Activated CD4-positive, alpha-beta T cell treated with anti-CD3 and anti-CD28 coated beads, Interleukin-2, amount 50 U/mL, for 24 hours (primary cell): ENCODE measurements at regions not wholly inside any gene's neighbourhood (a gene's known extent, or its start where the extent isn't known, plus 50 kb on each side); places are given as distances from the start of the nearest gene placed in this dataset.
"Not testable (repeated sequence)": the region's sequence is repeated elsewhere in the genome, so short reads cannot be mapped to it uniquely, and the experiment has no call there.

Source experiments
- DNase-seq, 2 donors: peaks; one replicate each; pipeline ENCODE4 v3.0.0-alpha.2; 2020; ENCODE audit warnings: low read depth in 1 of 2, low spot score in 1 of 2

GRCh38 chr11:25488176-25488575, 843.8 kb upstream of the ANO3 start:
- DNase-seq: not testable (repeated sequence)

DNA sequence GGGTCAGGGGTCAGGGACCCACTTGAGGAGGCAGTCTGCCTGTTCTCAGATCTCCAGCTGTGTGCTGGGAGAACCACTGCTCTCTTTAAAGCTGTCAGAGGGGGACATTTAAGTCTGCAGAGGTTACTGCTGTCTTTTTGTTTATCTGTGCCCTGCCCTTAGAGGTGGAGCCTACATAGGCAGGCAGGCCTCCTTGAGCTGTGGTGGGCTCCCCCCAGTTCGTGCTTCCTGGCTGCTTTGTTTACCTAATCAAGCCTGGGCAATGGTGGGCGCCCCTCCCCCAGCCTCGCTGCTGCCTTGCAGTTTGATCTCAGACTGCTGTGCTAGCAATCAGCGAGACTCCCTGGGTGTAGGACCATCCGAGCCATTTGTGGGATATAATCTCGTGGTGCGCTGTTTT, 830.5 kb upstream of the ANO3 start:
- not testable (repeated sequence) for DNase-seq

DNA sequence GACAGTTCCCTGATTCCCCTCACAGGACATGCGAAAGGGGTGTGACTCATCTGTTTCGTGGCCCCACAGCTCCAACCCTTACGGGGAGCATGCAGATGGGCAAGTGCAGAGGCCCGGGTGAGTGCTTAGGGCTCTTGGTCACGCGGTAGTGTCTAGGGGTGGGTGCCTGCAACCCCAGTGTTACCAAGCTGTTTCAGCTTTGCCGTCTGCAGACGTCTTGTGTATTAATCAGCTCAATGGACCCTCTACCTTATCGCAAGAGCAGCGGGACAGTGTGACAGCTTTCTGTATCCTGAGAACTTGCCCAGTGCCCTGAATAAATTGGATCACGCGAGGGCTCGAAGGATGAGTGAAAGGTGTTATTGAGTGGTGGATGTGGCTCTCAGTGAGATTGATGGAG, 816.4 kb upstream of the ANO3 start:
- no peak for DNase-seq

DNA sequence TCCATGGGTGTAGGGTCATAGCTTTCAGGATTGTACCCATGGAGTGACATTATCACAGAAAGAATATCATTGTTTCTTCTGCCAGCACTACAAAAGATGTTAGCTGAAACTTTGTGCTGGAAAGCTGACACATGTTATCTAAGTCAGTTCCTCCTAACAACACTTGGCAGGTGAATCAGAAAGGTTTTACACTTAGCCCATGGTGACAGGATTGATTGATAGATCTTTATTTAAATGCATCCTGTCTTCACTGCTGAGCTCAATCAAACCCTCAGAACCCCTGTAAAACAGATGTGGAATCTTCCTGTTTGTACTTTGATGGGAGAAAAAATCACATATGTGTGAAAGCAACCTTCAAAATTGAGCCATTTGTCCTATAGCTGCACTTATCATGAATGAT, 811.5 kb upstream of the ANO3 start:
- no peak for DNase-seq

GRCh38 chr11:25527841-25528240, 804.1 kb upstream of the ANO3 start:
- DNase-seq: no peak

- no peak for DNase-seq
Measured at GRCh38 chr11:25529572-25529971, 802.4 kb upstream of the ANO3 start.

DNA sequence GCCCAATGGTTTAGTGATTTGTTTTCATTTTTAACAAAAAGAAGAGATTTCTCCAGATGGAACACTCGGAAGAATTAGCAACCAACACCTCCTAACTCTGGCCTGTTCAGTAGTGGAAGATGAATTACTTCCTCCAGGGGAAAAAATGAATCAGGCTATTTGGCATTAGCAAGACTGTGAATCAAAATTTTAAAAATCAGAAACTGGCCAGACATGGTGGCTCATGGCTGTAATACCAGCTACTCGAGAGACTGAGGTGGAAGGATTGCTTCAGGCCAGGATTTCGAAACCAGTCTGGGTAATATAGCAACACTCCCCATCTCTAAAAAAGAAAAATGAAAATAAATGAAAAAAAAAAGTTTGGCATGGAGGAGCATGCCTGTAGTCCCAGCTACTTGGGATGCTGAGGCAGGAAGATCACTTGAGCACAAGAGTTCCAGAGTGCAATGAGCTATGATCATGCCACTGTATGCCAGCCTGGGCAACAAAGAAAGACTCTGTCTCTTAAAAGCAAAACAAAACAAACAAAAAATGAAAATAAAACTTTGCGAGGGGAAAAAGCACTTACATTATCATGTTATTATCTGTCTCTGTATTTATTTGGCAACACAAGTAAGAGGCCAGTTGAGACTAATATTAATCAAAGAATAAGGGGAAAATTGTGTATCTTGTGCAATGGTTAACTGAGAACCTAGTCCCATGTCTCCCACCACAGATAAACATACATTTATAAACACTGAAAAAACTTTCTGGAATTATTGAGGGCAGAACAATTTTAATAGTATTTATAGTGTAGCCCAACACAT, 796.3 kb upstream of the ANO3 start:
- no peak for DNase-seq

- DNase-seq: no peak
Measured at GRCh38 chr11:25536289-25536688, 795.6 kb upstream of the ANO3 start.

DNA sequence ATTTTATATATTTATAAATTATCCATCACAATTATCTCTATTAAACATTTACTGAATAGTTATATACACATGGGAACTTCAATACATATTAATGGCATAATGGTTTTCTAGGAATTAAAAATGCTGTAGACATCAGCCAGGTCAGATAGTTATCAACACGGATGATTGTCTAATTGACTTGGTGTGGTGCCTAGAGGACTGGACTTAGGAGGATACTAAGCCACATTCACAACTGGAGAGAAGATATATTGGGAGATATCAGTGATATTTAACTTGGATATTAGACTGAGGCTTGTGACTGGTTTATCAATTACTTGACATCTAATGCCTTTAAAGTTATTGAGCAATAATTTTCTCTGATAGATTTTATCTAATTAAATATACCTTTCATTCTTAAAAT, 794.5 kb upstream of the ANO3 start:
- DNase-seq: no peak

GRCh38 chr11:25547292-25547691, 784.6 kb upstream of the ANO3 start:
- DNase-seq: no peak

DNA sequence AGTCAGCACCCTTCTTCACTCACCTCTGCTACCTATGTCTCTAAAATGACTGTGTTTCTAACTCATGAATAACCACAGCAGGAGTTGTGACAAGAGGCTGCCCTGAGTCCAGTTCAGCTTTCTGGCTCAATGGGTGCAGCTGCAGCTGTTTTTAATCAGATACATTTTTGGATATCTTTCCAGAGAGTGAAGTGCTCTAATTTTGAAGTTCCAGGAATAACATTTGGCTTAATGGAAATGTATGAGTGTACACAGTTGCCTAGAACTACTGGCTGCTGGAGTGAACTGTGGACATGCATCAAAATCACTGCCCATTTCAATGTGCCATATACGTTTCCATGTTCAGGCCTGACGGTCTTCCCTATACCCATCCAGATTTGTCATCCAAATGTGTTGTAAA, 769.5 kb upstream of the ANO3 start:
- DNase-seq: no peak

DNA sequence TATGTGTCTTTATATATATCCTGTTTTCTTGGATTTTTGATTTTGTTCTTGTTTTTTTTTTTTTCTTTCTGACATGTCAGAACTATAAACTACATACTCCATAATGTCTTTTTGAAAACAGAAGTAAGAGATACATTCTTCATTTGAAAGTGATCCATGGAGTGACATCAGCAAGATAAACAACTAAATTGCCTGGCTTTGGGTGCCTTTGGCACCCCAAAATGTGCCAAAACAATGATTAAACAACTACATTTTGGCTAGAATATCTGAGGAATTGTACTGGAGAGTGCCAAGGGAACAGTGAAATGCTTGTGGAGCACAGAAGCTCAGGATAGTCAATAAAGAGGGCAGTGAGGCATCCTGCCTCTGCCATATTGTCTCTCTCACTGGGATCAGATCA, 766.1 kb upstream of the ANO3 start:
- no peak for DNase-seq

DNA sequence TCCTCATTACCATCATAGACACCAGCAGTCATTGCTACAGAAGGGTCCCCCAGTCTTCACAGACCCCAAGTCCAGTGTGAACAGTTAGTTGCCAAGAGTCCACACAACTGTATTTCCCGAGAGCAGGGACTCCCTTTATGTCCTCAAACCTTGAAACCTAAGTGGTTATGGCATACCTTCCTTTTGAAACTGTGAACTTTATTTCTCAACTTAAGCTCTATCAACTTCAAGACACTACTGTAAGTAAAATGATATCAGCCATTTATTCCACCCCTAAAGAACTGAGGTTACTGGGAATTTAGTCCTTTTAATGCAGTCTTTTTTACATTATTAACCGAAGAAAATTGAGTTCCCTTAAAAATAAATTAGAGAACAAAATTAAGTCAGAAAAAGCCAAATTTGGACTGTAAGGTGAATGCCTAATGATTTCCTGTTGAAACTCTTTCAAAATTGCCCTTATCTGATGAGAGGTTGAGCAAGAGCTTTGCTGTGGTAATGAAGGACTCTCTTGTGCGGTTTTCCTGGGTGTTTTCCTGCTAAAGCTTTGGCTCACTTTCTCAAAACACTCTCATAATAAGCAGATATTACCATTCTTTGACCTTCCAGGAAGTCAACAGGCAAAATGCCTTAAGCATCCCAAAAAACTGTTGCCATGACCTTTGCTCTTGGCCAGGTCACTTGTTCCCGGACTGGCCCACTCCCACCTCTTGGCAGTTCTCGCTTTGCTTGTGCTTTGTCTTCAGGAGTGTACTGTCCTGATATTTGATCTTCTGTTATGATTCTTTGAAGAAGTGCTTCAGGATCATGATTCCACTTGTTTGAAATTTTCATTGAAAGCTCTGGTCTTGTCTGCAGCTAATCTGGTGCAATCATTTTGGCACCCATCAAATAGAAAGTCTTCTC, 765.4 kb upstream of the ANO3 start:
- DNase-seq: no peak

GRCh38 chr11:25576320-25576719, 755.6 kb upstream of the ANO3 start:
- no peak for DNase-seq

GRCh38 chr11:25579554-25579953, 752.4 kb upstream of the ANO3 start:
- not testable (repeated sequence) for DNase-seq

DNA sequence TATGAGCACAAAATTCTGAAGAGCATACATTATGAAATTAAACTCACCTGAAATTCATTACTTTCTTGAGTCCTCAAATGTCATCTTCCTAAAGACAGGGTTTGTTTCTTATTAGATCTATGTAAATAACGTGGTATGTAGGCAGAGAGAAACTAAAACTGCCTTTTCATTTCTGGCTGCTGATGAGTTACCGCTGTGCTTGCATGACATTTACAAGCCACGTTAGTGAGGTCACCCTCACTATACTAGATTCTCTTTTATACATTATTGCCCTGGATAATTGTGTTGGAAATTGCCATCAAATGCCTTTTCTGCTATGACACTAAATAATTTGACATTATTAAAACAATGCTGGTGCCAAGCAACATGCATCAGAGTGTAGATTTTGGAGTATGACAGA, 748.3 kb upstream of the ANO3 start:
- no peak for DNase-seq

- DNase-seq: no peak
Measured at GRCh38 chr11:25587496-25587895, 744.4 kb upstream of the ANO3 start.

DNA sequence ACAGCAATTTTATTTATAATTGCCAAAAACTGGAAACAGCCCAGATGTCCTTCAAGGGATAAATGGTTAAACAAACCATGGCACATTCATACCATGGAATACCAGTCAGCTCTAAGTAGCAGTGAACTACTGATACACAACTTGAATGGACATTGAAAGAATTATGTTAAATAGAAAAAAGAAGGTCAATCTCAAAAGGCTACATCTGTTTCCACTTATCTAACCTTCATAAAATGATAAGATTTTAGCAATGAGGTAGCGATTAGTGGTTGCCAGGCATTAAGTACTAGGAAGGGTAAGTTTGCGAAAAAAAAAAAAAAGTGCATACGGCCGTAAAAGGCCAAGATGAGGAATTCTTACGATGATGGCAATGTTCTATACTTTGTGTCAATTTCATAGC, 738.7 kb upstream of the ANO3 start:
- no peak for DNase-seq

- no peak for DNase-seq
Measured at GRCh38 chr11:25596701-25597100, 735.2 kb upstream of the ANO3 start.

DNA sequence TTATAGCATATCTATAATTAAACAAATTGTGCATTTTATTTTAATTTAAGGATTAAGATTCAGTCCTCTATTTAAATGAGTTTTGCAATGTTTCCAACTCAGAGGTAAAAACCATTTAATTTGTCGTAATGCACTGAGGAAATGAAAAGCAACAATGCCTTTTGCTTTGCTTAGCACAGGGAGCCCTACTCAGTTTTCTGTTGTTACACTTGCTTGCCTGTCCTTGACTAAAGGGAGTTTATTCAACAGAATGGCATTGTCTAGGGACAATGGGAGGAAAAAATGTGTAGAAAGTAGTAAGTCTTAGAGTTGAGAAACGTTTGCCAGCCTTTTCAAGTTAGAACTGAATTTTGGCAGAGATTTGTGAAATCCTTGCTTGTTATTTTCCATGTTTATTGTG, 734.2 kb upstream of the ANO3 start:
- no peak for DNase-seq

DNA sequence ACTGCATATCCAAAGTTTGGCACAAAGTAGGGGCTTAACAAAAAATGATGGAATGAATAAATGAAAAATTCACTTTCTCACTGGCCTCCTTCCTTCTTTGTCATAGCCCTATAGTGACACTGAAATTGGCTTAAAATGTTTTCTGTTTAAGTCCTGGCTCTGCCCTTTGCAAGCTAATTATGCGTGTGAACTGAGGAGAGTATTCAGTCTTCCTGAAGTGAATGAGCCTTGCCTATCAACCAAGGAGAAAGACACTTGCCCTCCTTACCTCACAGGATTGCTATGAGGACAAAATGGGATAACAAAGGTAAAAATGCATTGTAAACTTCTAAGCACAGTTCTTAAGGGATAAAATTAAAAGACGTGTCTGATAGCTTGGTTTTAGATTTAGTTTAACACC, 729.8 kb upstream of the ANO3 start:
- DNase-seq: no peak

- DNase-seq: no peak
Measured at GRCh38 chr11:25602959-25603358, 729.0 kb upstream of the ANO3 start.
